Skeletal muscle tissue (tissue), 3 donors: ENCODE measurements at regions not wholly inside any gene's neighbourhood (a gene's known extent, or its start where the extent isn't known, plus 50 kb on each side); places are given as distances from the start of the nearest gene placed in this dataset.

ENCODE experiments used
- H3K27ac ChIP-seq: one replicate; pipeline ENCODE4 v1.7.0; 2013; ENCODE audit warnings: mild to moderate bottlenecking, low read depth, low read length, inconsistent platforms
- H3K27me3 ChIP-seq, 3 donors: one replicate each; pipeline ENCODE4 v1.7.0; 2013; ENCODE audit warnings: low read length in 3 of 3; ENCODE audit not compliant: control insufficient read depth in 3 of 3, insufficient read depth in 3 of 3
- H3K36me3 ChIP-seq, 3 donors: one replicate each; pipeline ENCODE4 v1.7.0; 2013; ENCODE audit warnings: low read length in 3 of 3; ENCODE audit not compliant: control insufficient read depth in 3 of 3, insufficient read depth in 3 of 3
- H3K4me1 ChIP-seq, 3 donors: one replicate each; pipeline ENCODE4 v1.7.0; 2013; ENCODE audit warnings: low read length in 3 of 3, mild to moderate bottlenecking in 3 of 3; ENCODE audit not compliant: control insufficient read depth in 3 of 3, insufficient read depth in 3 of 3
- H3K4me3 ChIP-seq, 3 donors: one replicate each; pipeline ENCODE4 v1.7.0; 2013; ENCODE audit warnings: low read length in 3 of 3
- H3K9ac ChIP-seq, 3 donors: one replicate each; pipeline ENCODE4 v1.7.0; 2013; ENCODE audit warnings: low read length in 3 of 3, mild to moderate bottlenecking in 3 of 3, moderate library complexity in 2 of 3, low read depth in 1 of 3
- H3K9me3 ChIP-seq, 3 donors: one replicate each; pipeline ENCODE4 v1.7.0; 2013; ENCODE audit warnings: low read length in 3 of 3; ENCODE audit not compliant: control insufficient read depth in 3 of 3
- donor health status: Osteomylitis.

DNA sequence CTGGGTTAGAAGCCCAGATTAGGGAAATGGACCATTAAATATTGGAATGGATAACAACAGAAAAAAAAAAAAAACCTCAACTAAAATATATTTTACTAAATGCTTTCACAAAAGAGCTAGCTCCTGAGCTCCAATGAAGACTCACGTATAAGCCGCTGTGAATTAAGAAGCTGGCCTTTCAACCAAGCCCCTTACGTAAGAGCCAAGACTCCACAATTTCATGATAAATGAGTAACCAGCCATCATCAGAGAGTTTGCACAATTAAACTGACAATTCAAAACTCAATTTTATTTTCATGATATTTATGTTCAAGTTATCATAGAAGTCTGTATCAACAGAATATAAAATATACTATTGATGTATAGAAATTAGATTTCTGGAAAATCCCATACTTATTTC lies 70.7 kb upstream of the HNRNPA3 start:
- no peaks in the 10 kb centered on the region for H3K27me3 ChIP-seq
- no peak overlapping the region for H3K27ac ChIP-seq
- no peak overlapping the region for H3K9ac ChIP-seq

DNA sequence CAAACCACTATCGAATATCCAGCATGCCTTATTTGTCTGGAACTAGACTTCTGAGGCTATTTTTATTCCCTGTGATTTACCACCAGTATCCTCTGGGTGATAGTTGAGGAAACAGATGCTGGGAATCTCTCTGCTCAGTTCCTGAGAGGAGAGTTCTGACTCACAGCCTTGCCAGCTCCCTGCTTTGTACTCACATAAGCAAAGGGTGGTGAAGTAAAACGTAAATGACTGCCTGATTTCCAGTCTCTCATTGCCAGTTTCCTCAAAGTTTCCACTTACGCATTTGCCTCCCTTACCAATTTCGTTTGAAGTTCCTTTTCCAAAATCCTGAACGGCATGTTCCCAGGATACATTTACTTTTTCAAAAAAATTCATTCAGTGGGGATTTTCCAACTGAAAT lies 69.2 kb upstream of the HNRNPA3 start:
- H3K9me3 ChIP-seq: no peaks in the 10 kb centered on the region
- no peak overlapping the region for H3K27ac ChIP-seq
- H3K4me1 ChIP-seq: peaks cover 2 to 5% (median 3%) of the 10 kb centered on the region in 3 donors
- H3K36me3 ChIP-seq: no peaks in the 10 kb centered on the region
- H3K4me3 ChIP-seq: no peak overlapping the region
- peaks cover 4 to 6% (median 5%) of the 10 kb centered on the region in 3 donors for H3K27me3 ChIP-seq
- no peak overlapping the region for H3K9ac ChIP-seq

More for the DNA sequence above, 70.7 kb upstream of the HNRNPA3 start:
- Histone ChIP-seq H3K9me3 (no peaks in the 10 kb centered on the region), H3K4me1 (no peaks in the 10 kb centered on the region), H3K36me3 (no peaks in the 10 kb centered on the region), H3K4me3 (no peak overlapping the region)

DNA sequence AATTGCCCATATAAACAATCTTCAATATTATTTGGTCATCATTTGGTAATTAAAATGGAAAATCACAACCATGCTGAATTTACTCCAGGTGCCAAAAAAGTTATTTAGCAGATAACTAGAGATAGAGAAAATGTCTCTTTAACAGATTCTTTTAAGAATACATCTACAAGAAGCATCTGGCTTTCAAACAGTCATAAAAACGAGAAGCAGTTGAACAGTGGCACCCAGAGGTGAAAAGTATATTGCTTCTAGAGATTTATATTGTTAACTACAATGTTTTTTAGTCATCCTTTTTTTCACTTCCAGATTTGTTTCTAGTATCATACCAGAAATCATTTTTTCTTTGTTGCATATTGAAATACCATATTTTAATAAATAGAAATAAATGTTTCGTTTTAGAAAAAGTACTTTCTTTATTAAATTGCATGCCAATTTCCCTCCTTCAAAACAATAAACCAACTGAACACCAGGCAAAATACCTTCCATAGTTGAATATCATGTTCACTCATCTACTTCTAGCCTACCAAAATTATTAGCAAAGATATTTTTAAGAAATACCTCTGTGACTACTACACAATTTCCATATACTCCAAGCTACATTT lies 65.4 kb upstream of the HNRNPA3 start:
- Histone ChIP-seq H3K27ac (no peak overlapping the region), H3K36me3 (no peaks in the 10 kb centered on the region), H3K9me3 (no peaks in the 10 kb centered on the region), H3K9ac (no peak overlapping the region), H3K27me3 (peaks cover 5 to 10% (median 7%) of the 10 kb centered on the region in 3 donors), H3K4me1 (peaks cover 5 to 7% (median 6%) of the 10 kb centered on the region in 3 donors), H3K4me3 (no peak overlapping the region)

DNA sequence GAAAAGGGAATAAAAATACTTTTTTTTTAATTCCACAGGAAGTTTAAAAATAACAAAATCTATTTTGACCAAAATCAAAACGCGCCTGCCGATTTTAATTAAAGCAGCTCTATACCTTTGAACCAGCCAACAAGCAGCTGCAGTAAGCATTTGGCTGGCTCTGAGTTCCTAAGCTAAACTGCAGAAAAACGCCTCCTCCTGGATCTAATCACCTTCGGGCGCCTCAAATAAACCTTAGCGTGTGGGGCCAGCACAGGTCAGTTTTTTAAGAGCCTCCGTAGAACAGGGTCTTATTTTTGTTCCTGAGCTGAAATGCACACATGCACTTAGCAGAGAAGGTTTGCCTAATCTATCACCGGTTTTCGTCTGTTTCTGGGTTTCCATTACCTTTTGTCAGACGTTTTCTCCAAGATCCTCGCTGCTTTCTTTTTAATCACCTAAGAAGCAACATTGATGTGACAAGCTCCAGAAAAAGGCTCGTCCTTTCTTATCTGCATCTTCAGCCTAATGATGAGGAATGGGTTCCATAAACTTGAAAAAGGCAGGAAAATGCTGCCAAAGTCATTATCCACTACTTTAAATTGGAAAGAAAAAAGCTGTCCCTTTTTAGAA lies 64.7 kb upstream of the HNRNPA3 start:
- Histone ChIP-seq H3K27ac (no peak overlapping the region), H3K27me3 (peaks cover 5 to 10% (median 7%) of the 10 kb centered on the region in 3 donors), H3K9ac (no peak overlapping the region), H3K9me3 (no peaks in the 10 kb centered on the region), H3K4me3 (no peak overlapping the region), H3K36me3 (no peaks in the 10 kb centered on the region), H3K4me1 (peaks cover 5 to 7% (median 6%) of the 10 kb centered on the region in 3 donors)

DNA sequence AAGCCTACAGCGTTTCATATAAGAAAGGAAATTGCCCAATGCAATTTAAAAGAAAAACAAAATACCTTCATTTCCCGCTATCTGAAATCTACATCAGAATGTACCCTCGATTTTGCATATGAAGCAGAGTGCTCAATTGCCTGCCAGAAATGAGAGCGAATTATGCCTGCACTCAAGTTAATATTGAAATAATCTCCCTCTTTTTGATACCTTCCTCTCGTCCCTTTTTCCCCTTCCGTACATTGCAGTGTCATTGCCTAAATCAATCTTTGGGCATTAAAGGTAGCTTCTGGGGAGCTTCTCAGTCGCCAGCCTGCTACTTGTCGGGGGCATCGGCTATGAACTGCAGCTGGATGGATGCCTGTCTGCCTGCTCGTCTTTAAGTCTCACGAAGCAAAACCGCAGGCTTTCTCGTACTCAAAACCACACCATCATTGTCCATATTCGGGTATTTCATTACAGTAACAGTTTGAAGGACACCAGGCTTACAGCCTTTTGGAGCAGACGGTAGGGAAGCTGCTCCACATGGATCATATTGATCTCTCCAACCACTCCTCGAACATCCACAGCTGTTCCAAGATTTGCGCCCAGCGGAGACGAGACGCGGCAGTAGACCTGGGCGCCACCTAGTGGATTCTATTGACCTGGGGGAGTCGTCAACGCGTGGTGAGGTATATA lies 64.0 kb upstream of the HNRNPA3 start:
- Histone ChIP-seq H3K4me1 (peaks cover 5 to 7% (median 6%) of the 10 kb centered on the region in 3 donors), H3K4me3 (peak overlapping the region; percentile 73 to 83 (median 81)), H3K36me3 (no peaks in the 10 kb centered on the region), H3K9ac (peak overlapping the region in 2 of 3 donors; percentile 46 to 66), H3K9me3 (no peaks in the 10 kb centered on the region), H3K27ac (no peak overlapping the region), H3K27me3 (peaks cover 5 to 10% (median 7%) of the 10 kb centered on the region in 3 donors)

DNA sequence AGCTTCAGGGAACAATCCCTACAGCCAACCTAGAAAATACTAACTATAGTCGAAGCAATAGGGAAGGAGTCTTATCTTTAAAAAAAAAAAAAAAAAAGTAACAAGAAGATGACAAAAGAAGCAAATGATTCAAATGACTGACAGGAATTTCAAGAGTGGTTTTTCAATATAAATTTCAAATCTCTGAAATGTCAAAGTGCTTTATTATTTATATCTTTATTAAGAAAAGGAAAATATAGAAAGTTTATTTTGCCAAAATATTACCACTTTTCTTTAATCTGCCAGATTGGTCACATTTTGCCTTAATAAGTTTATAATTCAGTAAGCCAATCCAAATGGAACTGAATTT lies 63.5 kb upstream of the HNRNPA3 start:
- no peak overlapping the region for H3K4me3 ChIP-seq
- peaks cover 5 to 10% (median 7%) of the 10 kb centered on the region in 3 donors for H3K27me3 ChIP-seq

DNA sequence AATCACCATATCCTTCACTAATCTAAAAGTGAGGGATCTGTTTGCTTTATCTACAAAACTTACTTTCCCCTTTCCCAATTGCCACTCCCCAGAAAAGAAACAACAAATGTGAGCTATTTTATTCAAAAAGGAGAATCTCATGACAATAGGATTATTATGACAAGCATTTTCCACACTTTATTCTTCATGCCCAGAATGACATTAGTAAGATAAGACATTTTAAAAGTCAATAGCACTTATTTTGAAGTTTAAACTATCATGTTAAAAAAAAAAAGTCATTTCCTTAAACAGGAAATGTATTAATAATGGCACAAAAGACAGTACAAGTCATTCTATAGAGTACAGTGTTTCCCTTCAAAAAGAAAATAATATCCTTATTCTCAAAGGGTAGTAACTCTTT lies 58.8 kb upstream of the HNRNPA3 start:
- H3K36me3 ChIP-seq: no peaks in the 10 kb centered on the region
- H3K9me3 ChIP-seq: no peaks in the 10 kb centered on the region
- H3K4me1 ChIP-seq: peaks cover 0 to 1% (median 0%) of the 10 kb centered on the region in 3 donors
- no peak overlapping the region for H3K9ac ChIP-seq
- H3K27me3 ChIP-seq: peaks cover 0 to under 1% (median under 1%) of the 10 kb centered on the region in 3 donors
- H3K4me3 ChIP-seq: no peak overlapping the region
- H3K27ac ChIP-seq: no peak overlapping the region

More for the DNA sequence above, 63.5 kb upstream of the HNRNPA3 start:
- Histone ChIP-seq H3K27ac (no peak overlapping the region), H3K36me3 (no peaks in the 10 kb centered on the region), H3K9ac (no peak overlapping the region), H3K9me3 (no peaks in the 10 kb centered on the region), H3K4me1 (peaks cover 5 to 7% (median 6%) of the 10 kb centered on the region in 3 donors)

DNA sequence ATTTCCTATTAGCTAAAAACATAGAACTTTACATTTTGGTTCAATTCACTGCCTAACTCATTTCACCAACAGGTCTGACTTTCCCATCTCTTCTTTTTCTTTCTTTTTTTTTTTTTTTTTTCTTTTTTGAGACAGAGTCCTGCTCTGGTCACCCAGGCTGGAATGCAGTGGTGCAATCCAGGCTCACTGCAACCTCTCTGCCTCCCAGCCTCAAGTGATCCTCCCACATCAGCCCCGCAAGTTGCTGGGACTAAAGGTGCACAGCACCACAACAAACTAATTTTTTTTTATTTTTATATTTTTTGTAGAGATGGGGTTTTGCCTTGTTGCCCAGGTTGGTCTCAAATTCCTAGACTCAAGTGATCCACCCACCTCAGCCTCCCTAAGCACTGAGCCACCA lies 57.8 kb upstream of the HNRNPA3 start:
- H3K9me3 ChIP-seq: no peaks in the 10 kb centered on the region
- H3K9ac ChIP-seq: no peak overlapping the region
- H3K27me3 ChIP-seq: no peaks in the 10 kb centered on the region
- H3K36me3 ChIP-seq: no peaks in the 10 kb centered on the region
- no peak overlapping the region for H3K4me3 ChIP-seq
- no peak overlapping the region for H3K27ac ChIP-seq
- H3K4me1 ChIP-seq: no peaks in the 10 kb centered on the region

DNA sequence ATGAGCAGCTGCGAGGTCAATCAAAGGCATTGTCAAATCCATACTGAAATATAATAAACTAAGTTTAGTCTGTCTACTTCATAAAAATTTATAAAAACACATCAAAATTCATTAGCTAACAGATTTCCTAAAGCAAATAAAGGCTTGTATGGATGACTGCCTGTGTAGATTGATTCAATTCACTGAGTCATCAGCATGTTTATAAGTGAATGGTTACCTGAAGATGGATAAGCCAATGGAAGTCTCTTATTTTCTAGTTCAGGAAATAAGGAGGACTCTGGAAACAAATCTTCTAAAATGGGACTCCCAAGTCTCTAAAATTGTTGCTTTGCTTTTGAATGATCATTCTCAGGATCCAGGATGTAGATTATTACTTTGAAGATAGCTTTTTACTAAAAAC lies 57.0 kb upstream of the HNRNPA3 start:
- Histone ChIP-seq H3K9ac (no peak overlapping the region), H3K9me3 (no peaks in the 10 kb centered on the region), H3K4me1 (no peaks in the 10 kb centered on the region), H3K36me3 (no peaks in the 10 kb centered on the region), H3K27me3 (no peaks in the 10 kb centered on the region), H3K27ac (no peak overlapping the region), H3K4me3 (no peak overlapping the region)
